ENCODE measurements at regions not wholly inside any gene's neighbourhood (a gene's known extent, or its start where the extent isn't known, plus 50 kb on each side); places are given as distances from the start of the nearest gene placed in this dataset.

- ChIA-PET SMC1A (ENCODE audit: uncharacterized antibody, unreplicated experiment) (no interaction called here), CTCF (no interaction called here), POLR2A (no interaction called here), RAD21 (ENCODE audit: unreplicated experiment) (no interaction called here)
- in situ Hi-C loops (cut with MboI) (no loop called here), intact Hi-C loops (cut with micrococcal nuclease; ENCODE audit: unreplicated experiment) (no loop called here)
- H3K4me3 ChIP-seq, result no peak overlapping the region
- BruUV-seq (replicated peaks), result no TSS peak
- WGBS (ENCODE audit: insufficient coverage, insufficient replicate concordance, low lambda C conversion rate, missing lambda C conversion rate), result 31% methylated on average over 5 of the region's 5 CpGs
- no peaks in the 10 kb centered on the region for H4K20me1 ChIP-seq (ENCODE audit: control insufficient read depth, insufficient read depth)
- H3K4me2 ChIP-seq (ENCODE audit: control insufficient read depth, insufficient read depth), result no peak overlapping the region
- FAIRE-seq, result no peak
- TF ChIP-seq JUND (IDR thresholded peaks at IDR 0.05; ENCODE audit: low read depth, low read length) (no peak), FOXK2 (IDR thresholded peaks at IDR 0.05) (no peak), IRF4 (IDR thresholded peaks at IDR 0.05; ENCODE audit: low read depth, low read length) (no peak), TARDBP (IDR thresholded peaks at IDR 0.05; ENCODE audit: borderline replicate concordance) (no peak), SPI1 (IDR thresholded peaks at IDR 0.05; ENCODE audit: borderline replicate concordance, insufficient read depth, low read depth, low read length) (peak; percentile 62; the same call in 1 of the 2 replicates)
- no peak overlapping the region for H3K27ac ChIP-seq (ENCODE audit: control insufficient read depth, insufficient read depth)
- no peak for DNase-seq (ENCODE audit: low read depth, low spot score)
- H3K4me1 ChIP-seq (ENCODE audit: control insufficient read depth, insufficient read depth, low read length), result no peaks in the 10 kb centered on the region
- H3K27me3 ChIP-seq (replicated peaks in 1 of 2; ENCODE audit: control insufficient read depth in 2 of 2, insufficient read depth in 2 of 2, low read length in 1 of 2), result no peaks in the 10 kb centered on the region
- H3K9ac ChIP-seq (ENCODE audit: control insufficient read depth, insufficient read depth, low read length), result no peak overlapping the region
- no peak for ATAC-seq
- no peaks in the 10 kb centered on the region for H3K79me2 ChIP-seq (ENCODE audit: control insufficient read depth, insufficient read depth, low read length)
- no peaks in the 10 kb centered on the region for H3K9me3 ChIP-seq (replicated peaks; ENCODE audit: control insufficient read depth, insufficient read depth, low read length)
- no peaks in the 10 kb centered on the region for H3K36me3 ChIP-seq (ENCODE audit: control insufficient read depth in 2 of 2, insufficient read depth in 2 of 2, low read length in 1 of 2)
- H2AFZ ChIP-seq (ENCODE audit: control insufficient read depth, low read depth, low read length), result no peak overlapping the region
These were observed 483.2 kb downstream of the SMARCA1 start for GRCh38 chrX:129040124-129040523.

GRCh38 chrX:129039176-129039575 is 484.1 kb downstream of the SMARCA1 start:
- FAIRE-seq, result no peak
- no peak for ATAC-seq
- H3K36me3 ChIP-seq (ENCODE audit: control insufficient read depth in 2 of 2, insufficient read depth in 2 of 2, low read length in 1 of 2), result no peaks in the 10 kb centered on the region
- H4K20me1 ChIP-seq (ENCODE audit: control insufficient read depth, insufficient read depth), result no peaks in the 10 kb centered on the region
- no peak overlapping the region for H3K9ac ChIP-seq (ENCODE audit: control insufficient read depth, insufficient read depth, low read length)
- no peaks in the 10 kb centered on the region for H3K79me2 ChIP-seq (ENCODE audit: control insufficient read depth, insufficient read depth, low read length)
- no peak for DNase-seq (ENCODE audit: low read depth, low spot score)
- H2AFZ ChIP-seq (ENCODE audit: control insufficient read depth, low read depth, low read length), result no peak overlapping the region
- H3K4me1 ChIP-seq (ENCODE audit: control insufficient read depth, insufficient read depth, low read length), result no peaks in the 10 kb centered on the region
- 13% methylated on average over 7 of the region's 7 CpGs for WGBS (ENCODE audit: insufficient coverage, insufficient replicate concordance, low lambda C conversion rate, missing lambda C conversion rate)
- CTCF ChIA-PET, result no interaction called here
- H3K9me3 ChIP-seq (replicated peaks; ENCODE audit: control insufficient read depth, insufficient read depth, low read length), result no peaks in the 10 kb centered on the region
- TF ChIP-seq STAT3 (IDR thresholded peaks at IDR 0.05; ENCODE audit: low read depth, low read length) (no peak), TAF1 (IDR thresholded peaks at IDR 0.05; ENCODE audit: borderline replicate concordance, low read depth, low read length) (no peak), SIN3A (IDR thresholded peaks at IDR 0.05; ENCODE audit: low read depth, low read length) (no peak)
- BruUV-seq (replicated peaks), result no TSS peak
- no peaks in the 10 kb centered on the region for H3K27me3 ChIP-seq (replicated peaks in 1 of 2; ENCODE audit: control insufficient read depth in 2 of 2, insufficient read depth in 2 of 2, low read length in 1 of 2)
- no peak overlapping the region for H3K4me3 ChIP-seq
- H3K4me2 ChIP-seq (ENCODE audit: control insufficient read depth, insufficient read depth), result no peak overlapping the region
- H3K27ac ChIP-seq (ENCODE audit: control insufficient read depth, insufficient read depth), result no peak overlapping the region
- SMC1A ChIA-PET (ENCODE audit: uncharacterized antibody, unreplicated experiment), result no interaction called here
- intact Hi-C loops (cut with micrococcal nuclease; ENCODE audit: unreplicated experiment) (no loop called here), in situ Hi-C loops (cut with MboI) (no loop called here)
- RAD21 ChIA-PET (ENCODE audit: unreplicated experiment), result no interaction called here
- POLR2A ChIA-PET, result no interaction called here
